Activated CD8-positive, alpha-beta memory T cell treated with anti-CD3 and anti-CD28 coated beads, Interleukin-2, amount 50 U/mL, for 24 hours (primary cell): ENCODE measurements at regions not wholly inside any gene's neighbourhood (a gene's known extent, or its start where the extent isn't known, plus 50 kb on each side); places are given as distances from the start of the nearest gene placed in this dataset.
"Not testable (repeated sequence)": the region's sequence is repeated elsewhere in the genome, so short reads cannot be mapped to it uniquely, and the experiment has no call there.

Source experiments
- DNase-seq: peaks from one replicate; pipeline ENCODE4 v3.0.0-alpha.2; 2020; ENCODE audit errors: extremely low read depth

- DNase-seq = no peak
Measured at GRCh38 chr14:104481323-104481722, 98.2 kb upstream of the C14orf180 start.

GRCh38 chr14:104482017-104482416 lies 97.5 kb upstream of the C14orf180 start:
- not testable (repeated sequence) for DNase-seq

- no peak for DNase-seq
Measured at GRCh38 chr14:104486222-104486923, 93.2 kb upstream of the C14orf180 start.

- no peak for DNase-seq
Measured at GRCh38 chr14:104494483-104494882, 85.1 kb upstream of the C14orf180 start.

GRCh38 chr14:104496095-104496494 lies 83.5 kb upstream of the C14orf180 start:
- no peak for DNase-seq

DNA sequence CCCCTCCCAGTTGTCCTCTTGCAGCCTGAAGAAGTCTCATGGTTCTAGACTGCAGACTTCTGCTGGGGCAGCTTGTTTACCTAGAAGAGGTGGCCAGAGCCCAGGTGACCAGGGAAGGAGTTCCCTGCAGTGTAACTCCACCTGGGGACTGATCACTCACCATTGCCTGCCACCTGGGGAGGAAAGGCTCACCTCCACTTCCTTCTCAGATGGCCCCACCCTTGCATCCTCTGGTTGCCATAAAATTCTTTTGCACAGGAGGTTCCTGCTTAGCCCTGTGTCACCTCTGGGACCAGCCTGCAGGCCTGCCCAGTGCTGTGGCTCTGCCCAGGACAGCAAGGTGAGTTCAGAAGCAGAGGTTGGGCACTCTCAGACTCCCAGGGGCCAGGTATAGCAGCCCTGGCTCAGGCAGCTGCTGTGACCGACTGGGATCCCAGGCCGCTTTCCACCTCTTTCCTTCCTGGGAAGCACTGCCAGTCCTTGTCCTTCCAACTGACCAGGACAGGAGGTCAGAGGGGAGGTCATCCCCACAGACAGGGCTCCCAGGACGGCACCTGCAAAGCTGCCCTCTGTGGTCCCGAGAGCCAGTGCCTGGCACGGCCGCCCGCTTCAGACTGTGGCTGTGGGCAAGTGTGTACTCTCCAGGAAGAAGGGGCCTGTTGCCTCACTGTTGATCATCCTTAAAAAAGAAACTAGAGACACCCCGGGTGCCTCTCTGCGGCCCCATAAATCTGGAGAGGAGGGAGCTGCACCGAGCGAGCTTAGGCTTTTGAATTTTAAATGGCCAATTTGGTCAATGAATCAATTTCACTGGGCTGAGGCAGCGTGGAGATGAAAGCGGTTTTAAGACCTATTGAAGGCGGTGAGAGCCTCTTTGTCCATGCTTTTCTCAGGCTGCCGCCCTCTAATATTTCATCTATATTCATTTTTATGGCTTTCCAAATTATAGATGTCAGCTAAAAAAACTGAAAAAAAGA lies 79.5 kb upstream of the C14orf180 start:
- DNase-seq = no peak

GRCh38 chr14:104502060-104502459 lies 77.5 kb upstream of the C14orf180 start:
- DNase-seq = no peak

DNA sequence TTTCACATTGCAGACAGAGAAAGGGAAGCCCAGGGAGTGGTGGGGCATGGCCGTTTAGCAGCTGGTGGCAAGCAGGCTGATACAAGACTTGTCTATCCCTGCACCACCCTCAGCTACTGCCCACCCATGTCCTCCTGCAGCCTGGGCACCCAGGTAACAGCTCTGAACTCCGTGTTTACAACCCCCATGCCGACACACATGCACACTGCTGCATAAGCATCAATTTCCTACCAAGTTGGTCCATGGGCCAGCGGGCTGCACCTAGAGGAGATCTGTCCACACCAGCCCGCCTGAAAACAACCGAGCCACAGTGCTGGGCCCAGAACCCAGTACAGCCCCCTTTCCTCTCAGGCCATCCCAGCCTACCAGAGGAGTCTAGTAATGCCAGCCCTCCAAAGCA lies 75.9 kb upstream of the C14orf180 start:
- no peak for DNase-seq

GRCh38 chr14:104504172-104504735 lies 75.3 kb upstream of the C14orf180 start:
- DNase-seq = no peak

- DNase-seq = no peak
Measured at GRCh38 chr14:104505085-104506074, 74.2 kb upstream of the C14orf180 start.

GRCh38 chr14:104506461-104507253 lies 72.9 kb upstream of the C14orf180 start:
- DNase-seq = no peak

DNA sequence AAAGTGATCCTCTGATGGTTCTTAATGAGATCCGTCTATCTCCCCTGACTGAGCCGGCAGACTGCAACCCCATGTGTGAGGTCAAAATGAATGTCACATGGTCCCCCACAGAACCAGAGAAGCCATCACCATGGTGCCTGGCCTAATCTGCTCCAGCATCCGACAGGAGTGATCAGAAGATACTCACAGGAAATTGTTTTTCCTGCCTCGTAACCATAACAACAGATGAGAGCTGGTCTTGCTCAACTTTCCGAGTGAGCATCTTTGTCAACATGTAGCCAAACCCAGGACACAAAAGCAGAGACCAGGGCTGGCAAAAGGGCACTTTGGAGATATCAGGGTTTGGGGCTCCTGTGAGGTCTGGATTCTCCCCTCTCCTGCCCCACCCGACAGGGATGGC lies 72.1 kb upstream of the C14orf180 start:
- no peak for DNase-seq

DNA sequence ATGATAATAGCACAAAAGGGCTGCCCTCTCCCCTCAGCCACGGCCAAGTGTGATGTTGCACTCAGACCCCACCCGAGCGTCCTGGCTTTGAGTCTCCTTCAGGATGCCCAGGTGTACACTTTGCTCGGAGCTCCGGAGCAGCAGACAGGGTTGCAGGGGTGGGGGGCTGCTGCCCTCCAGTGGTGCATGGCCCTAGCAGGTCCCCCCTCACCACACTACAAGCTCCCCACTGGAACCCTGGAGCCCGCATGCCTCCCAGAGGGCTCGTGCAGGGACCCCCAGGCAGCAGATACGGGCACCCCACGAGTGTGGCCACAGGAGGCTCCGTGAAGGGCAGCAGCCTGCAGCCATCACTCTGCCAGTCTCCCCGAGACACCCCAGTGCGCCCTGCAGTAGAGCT lies 69.9 kb upstream of the C14orf180 start:
- no peak for DNase-seq

DNA sequence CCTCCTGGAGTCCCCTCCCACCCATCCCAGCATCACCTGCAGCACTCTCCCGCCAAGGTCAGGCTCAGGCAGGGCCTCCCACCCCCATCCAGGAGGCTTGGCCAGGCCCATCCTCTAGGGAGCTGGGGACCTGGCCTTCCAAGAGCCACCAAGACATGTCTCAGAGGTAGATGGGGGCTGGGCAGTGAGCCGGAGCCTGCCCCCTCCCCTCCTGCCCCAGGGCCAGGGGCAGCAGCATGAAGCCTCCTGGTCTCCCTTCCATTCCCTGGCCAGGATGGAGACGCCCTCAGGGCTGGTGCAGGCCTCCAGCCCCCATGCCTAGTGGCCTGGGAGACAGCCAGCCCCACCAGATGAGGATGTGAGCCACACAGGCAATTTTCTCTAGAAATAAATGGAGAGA lies 69.3 kb upstream of the C14orf180 start:
- no peak for DNase-seq

DNA sequence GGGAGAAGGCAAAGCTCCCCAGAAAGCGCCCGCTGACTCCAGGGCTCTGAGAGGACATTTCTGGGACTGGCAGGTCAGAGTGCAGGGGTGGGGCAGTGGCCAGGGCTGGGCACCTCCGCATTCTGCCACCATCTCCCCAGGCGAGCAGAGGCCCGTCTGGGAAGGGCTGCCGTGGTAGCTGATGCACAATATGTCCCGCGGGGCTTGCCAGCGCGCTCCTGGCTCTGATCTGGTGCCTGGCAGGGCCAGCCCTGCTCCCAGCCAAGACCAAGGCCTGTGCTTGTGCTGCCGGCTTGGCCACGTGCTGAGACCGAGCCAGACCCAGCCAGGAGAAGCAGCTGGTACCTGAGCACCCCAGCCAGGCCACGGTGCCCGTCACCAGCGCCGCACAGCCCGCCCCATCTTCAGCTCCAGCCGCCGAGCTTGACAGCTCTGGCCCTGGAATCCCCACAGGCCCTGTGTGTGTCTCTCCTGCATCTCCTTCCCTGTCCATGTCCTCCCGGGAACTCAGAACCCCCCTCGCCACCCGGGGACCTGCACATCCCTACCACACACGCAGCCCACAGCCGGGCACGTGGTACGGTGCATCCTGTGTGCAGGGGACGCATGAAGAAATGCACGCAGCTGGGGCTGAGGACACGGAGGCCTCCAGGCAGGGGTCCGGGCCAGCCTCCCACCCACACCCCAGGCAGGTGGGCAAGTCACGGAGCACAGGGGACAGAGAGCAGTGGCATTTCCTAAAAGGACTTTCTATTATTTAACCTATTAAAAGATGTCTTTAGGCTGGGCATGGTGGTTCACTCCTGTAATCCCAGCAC lies 68.6 kb upstream of the C14orf180 start:
- DNase-seq = no peak

DNA sequence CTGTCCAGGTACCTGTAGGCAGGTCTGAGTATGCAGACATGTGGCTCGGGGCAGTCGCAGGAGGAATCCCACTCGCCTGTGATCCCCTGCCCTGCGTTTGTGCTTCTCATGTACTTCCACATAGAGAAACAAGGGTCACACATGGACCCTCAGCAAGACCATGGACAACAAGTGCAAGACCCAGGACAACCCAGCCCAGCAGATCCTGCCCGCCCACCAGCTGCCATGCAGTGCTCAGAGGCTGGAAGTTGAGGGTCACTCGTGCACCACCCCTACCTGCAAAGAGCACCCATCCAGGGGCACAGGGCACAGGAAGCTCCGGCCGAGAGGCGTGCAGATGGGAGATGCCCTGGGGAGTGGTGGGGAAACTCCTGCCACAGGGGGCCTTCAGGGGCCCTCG lies 67.5 kb upstream of the C14orf180 start:
- no peak for DNase-seq

GRCh38 chr14:104512771-104513640 lies 66.6 kb upstream of the C14orf180 start:
- DNase-seq = no peak

DNA sequence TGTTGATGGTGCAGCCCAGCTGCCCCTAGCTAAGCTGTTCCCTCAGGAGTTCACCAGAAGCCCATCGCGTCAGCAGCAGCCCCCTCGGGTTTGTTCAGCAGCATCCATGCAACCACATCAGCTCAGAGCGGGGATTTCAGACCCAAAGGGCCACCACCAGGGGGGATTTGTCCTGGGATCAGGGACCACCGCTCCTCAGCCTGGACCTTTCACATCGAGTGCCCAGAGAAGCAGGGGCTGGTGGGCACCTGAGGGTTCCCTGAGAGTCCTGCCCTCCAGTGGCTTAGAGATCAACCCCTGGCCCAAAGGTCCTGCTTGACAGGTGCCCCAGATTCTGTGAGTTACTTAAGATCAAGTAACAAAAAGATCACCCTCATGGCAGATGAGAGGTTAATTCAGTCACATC lies 65.9 kb upstream of the C14orf180 start:
- no peak for DNase-seq
